Endothelial cell of umbilical vein (primary cell): ENCODE measurements at regions not wholly inside any gene's neighbourhood (a gene's known extent, or its start where the extent isn't known, plus 50 kb on each side); places are given as distances from the start of the nearest gene placed in this dataset.

Experiments
- BruUV-seq: library from RNA; stranded (reverse); fragments of 400-500 nt; replicated peaks from 2 replicates; lab custom pipeline; 2021; lab: Mats Ljungman, UMichigan
- CTCF ChIA-PET: fragments of 300-600, 350-600 bp; sonication (Branson Sonifier 250); formaldehyde crosslinking; loops from one replicate; lab custom pipeline; 2021; ENCODE audit warnings: antibody characterized with exemption, inconsistent platforms; lab: Charles Lee
- POLR2A ChIA-PET: fragments of 300-600, 350-600 bp; sonication (Branson Sonifier 250); formaldehyde crosslinking; loops from one replicate; lab custom pipeline; 2021; ENCODE audit warnings: antibody characterized with exemption, inconsistent platforms; lab: Charles Lee
- DNase-seq: peaks from one replicate; pipeline ENCODE4 v3.0.0-alpha.2; 2011; ENCODE audit warnings: low read depth, low spot score
- FAIRE-seq: peaks from 2 replicates; lab custom pipeline; 2011; peaks lifted over from hg19 to GRCh38; lab: Jason Lieb, UNC
- H2AFZ ChIP-seq: 2 replicates; pipeline ENCODE4 v1.6.0; 2012; ENCODE audit warnings: low read depth, low read length, control low read depth, inconsistent platforms
- H3K27ac ChIP-seq: 2 replicates; pipeline ENCODE4 v1.5.1; 2011; ENCODE audit warnings: low read depth, mild to moderate bottlenecking, control low read depth, low read length, moderate library complexity; ENCODE audit not compliant: insufficient read depth
- H3K27me3 ChIP-seq, 2 experiments: 2 replicates each; pipeline versions ENCODE4 v1.6.0 to v1.6.1; 2011; ENCODE audit warnings: low read length in 2 of 2, mixed read lengths in 1 of 2; ENCODE audit not compliant: control insufficient read depth in 2 of 2, insufficient read depth in 2 of 2
- H3K36me3 ChIP-seq, 2 experiments: 2 replicates in 1 of 2; 3 replicates in 1 of 2; pipeline ENCODE4 v1.5.1; 2011; ENCODE audit warnings: low read length in 2 of 2, mild to moderate bottlenecking in 1 of 2, moderate library complexity in 1 of 2; ENCODE audit not compliant: control insufficient read depth in 2 of 2, insufficient read depth in 2 of 2; ENCODE audit errors: extremely low read depth in 1 of 2
- H3K4me1 ChIP-seq: 3 replicates; pipeline ENCODE4 v1.5.1; 2011; ENCODE audit warnings: mild to moderate bottlenecking, low read length; ENCODE audit not compliant: control insufficient read depth, insufficient read depth; ENCODE audit errors: extremely low read depth
- H3K4me2 ChIP-seq: 2 replicates; pipeline ENCODE4 v1.6.1; 2011; ENCODE audit warnings: low read length, control low read depth, mixed read lengths; ENCODE audit not compliant: insufficient read depth
- H3K4me3 ChIP-seq, 3 experiments: fragments of 200-600 bp in 1 of 3; sonication (generic), shearing (Covaris generic) in 1 of 3; replicated peaks in 1 of 3; 2 replicates each; pipeline ENCODE4 v1.5.1; 2011 to 2016; ENCODE audit warnings: control low read depth in 3 of 3, low read length in 3 of 3, mild to moderate bottlenecking in 2 of 3, inconsistent platforms in 1 of 3, low read depth in 1 of 3, moderate library complexity in 1 of 3; ENCODE audit not compliant: insufficient read depth in 1 of 3
- H3K79me2 ChIP-seq: 2 replicates; pipeline ENCODE4 v1.6.0; 2012; ENCODE audit warnings: low read length, inconsistent platforms; ENCODE audit not compliant: control insufficient read depth, insufficient read depth
- H3K9ac ChIP-seq: replicated peaks from 2 replicates; pipeline ENCODE3; 2011; ENCODE audit warnings: low read length, control low read depth; ENCODE audit not compliant: insufficient read depth; ENCODE audit errors: extremely low read depth
- H3K9me1 ChIP-seq: replicated peaks from 3 replicates; pipeline ENCODE4 v1.6.0; 2011; ENCODE audit warnings: mild to moderate bottlenecking, low read length; ENCODE audit not compliant: control insufficient read depth, insufficient read depth; ENCODE audit errors: extremely low read depth
- H3K9me3 ChIP-seq: replicated peaks from 2 replicates; pipeline ENCODE4 v1.5.1; 2012; ENCODE audit warnings: low read length, inconsistent platforms; ENCODE audit not compliant: control insufficient read depth, insufficient read depth
- H4K20me1 ChIP-seq: replicated peaks from 2 replicates; pipeline ENCODE3; 2011; ENCODE audit warnings: mild to moderate bottlenecking, low read length; ENCODE audit not compliant: control insufficient read depth, insufficient read depth; ENCODE audit errors: extremely low read depth
- CTCF ChIP-seq, 2 donors: IDR thresholded peaks; 1 replicate in 1 of 2; 2 replicates in 1 of 2; pipeline ENCODE4 v1.5.1; 2011; ENCODE audit warnings: low read length in 2 of 2, mild to moderate bottlenecking in 2 of 2, moderate library complexity in 2 of 2, control low read depth in 1 of 2, inconsistent platforms in 1 of 2, low read depth in 1 of 2; ENCODE audit not compliant: insufficient read depth in 1 of 2; ENCODE audit errors: extremely low read depth in 1 of 2
- EZH2 ChIP-seq: IDR thresholded peaks from 2 replicates; pipeline ENCODE4 v1.6.1; 2012; ENCODE audit warnings: borderline replicate concordance, low read depth, mild to moderate bottlenecking, moderate library complexity, low read length, inconsistent platforms; ENCODE audit not compliant: severe bottlenecking
- FOS ChIP-seq: IDR thresholded peaks from 2 replicates; pipeline ENCODE4 v1.6.1; 2011; ENCODE audit warnings: mild to moderate bottlenecking, low read length, moderate library complexity, borderline replicate concordance; ENCODE audit not compliant: insufficient read depth
- GATA2 ChIP-seq: IDR thresholded peaks from 2 replicates; pipeline ENCODE4 v1.7.0; 2011; ENCODE audit warnings: low read depth, mild to moderate bottlenecking, moderate library complexity, mixed read lengths, low read length; ENCODE audit not compliant: insufficient read length, insufficient read depth
- JUN ChIP-seq: IDR thresholded peaks from 2 replicates; pipeline ENCODE4 v1.6.1; 2011; ENCODE audit warnings: borderline replicate concordance, low read depth; ENCODE audit not compliant: insufficient read length, insufficient read depth
- MAX ChIP-seq: IDR thresholded peaks from 2 replicates; pipeline ENCODE4 v1.6.1; 2011; ENCODE audit not compliant: insufficient read depth, insufficient read length
- MYC ChIP-seq: IDR thresholded peaks from one replicate; pipeline ENCODE4 v1.6.1; 2011; ENCODE audit warnings: mild to moderate bottlenecking, low read depth, low read length
- POLR2A ChIP-seq: IDR thresholded peaks from 2 replicates; pipeline ENCODE4 v1.6.1; 2012; ENCODE audit warnings: low read depth, mild to moderate bottlenecking, control low read depth, low read length
- POLR2AphosphoS5 ChIP-seq: IDR thresholded peaks from 2 replicates; pipeline ENCODE4 v1.6.1; 2012; ENCODE audit warnings: low read depth, mild to moderate bottlenecking, control low read depth, low read length, moderate library complexity; ENCODE audit not compliant: insufficient read depth
- dilution Hi-C: fragments of 300-500 bp; cut with MboI; formaldehyde crosslinking; loops from one replicate; pipeline ENCODE4 v1.15.0; 2019; ENCODE audit warnings: low sequenced_read_pairs; ENCODE audit not compliant: extremely low pct_ligation_motif_present
- intact Hi-C: fragments of 100-400 bp; cut with micrococcal nuclease; formaldehyde crosslinking; loops from one replicate; pipeline ENCODE4 v1.10.0; 2022

- Histone ChIP-seq H3K4me1 (no peaks in the 10 kb centered on the region), H4K20me1 (no peaks in the 10 kb centered on the region), H3K79me2 (no peaks in the 10 kb centered on the region), H3K4me2 (no peak overlapping the region), H3K9ac (no peak overlapping the region), H3K9me3 (no peaks in the 10 kb centered on the region), H3K36me3 (no peaks in the 10 kb centered on the region), H2AFZ (no peak overlapping the region), H3K27me3 (no peaks in the 10 kb centered on the region), H3K4me3 (no peak overlapping the region), H3K27ac (no peak overlapping the region), H3K9me1 (no peaks in the 10 kb centered on the region)
- no peak for FAIRE-seq
- CTCF ChIA-PET = no interaction called here
- TF ChIP-seq POLR2A (no peak), MAX (no peak), GATA2 (no peak), JUN (no peak), POLR2AphosphoS5 (no peak), FOS (no peak), EZH2 (no peak), CTCF (IDR thresholded peaks at IDR 0.05; ENCODE audit: extremely low read depth in 1 of 2, insufficient read depth in 1 of 2, low read depth in 1 of 2, low read length in 2 of 2) (no peak), MYC (no peak)
- POLR2A ChIA-PET = no interaction called here
- intact Hi-C loops (no loop called here), dilution Hi-C loops (no loop called here)
- DNase-seq = no peak
- BruUV-seq = no TSS peak
Measured at GRCh38 chr13:73288596-73288995, 229.8 kb downstream of the KLF5 start.
